Cardiac muscle cell (in vitro differentiated cells and primary cell): ENCODE measurements at regions not wholly inside any gene's neighbourhood (a gene's known extent, or its start where the extent isn't known, plus 50 kb on each side); places are given as distances from the start of the nearest gene placed in this dataset.

Experiments
- DNase-seq, 2 donors: peaks; one replicate each; pipeline versions ENCODE4 v3.0.0 to v3.0.0-alpha.2; 2010 to 2017; ENCODE audit warnings: low read depth in 1 of 2, low spot score in 1 of 2
- H3K27ac ChIP-seq: fragments of 200-600 bp; sonication (generic); 2 replicates; pipeline ENCODE4 v1.5.1; 2016
- H3K27me3 ChIP-seq: fragments of 200-600 bp; sonication (generic); 2 replicates; pipeline ENCODE4 v1.6.0; 2016; ENCODE audit warnings: control low read depth
- H3K36me3 ChIP-seq: fragments of 200-600 bp; sonication (generic); 2 replicates; pipeline ENCODE4 v1.5.1; 2016; ENCODE audit warnings: control low read depth
- H3K4me1 ChIP-seq: fragments of 200-600 bp; sonication (generic); 2 replicates; pipeline ENCODE4 v1.8.1; 2017; ENCODE audit warnings: low read depth, mild to moderate bottlenecking, mixed run types
- H3K4me3 ChIP-seq: fragments of 200-600 bp; sonication (generic); 2 replicates; pipeline ENCODE4 v1.5.1; 2016; ENCODE audit warnings: mild to moderate bottlenecking
- H3K9me3 ChIP-seq: fragments of 200-600 bp; sonication (generic); 2 replicates; pipeline ENCODE4 v1.5.1; 2017; ENCODE audit warnings: low read depth, mild to moderate bottlenecking, control low read depth
- CTCF ChIP-seq: IDR thresholded peaks from 2 replicates; pipeline ENCODE4 v1.5.1; 2012; ENCODE audit warnings: low read depth, mild to moderate bottlenecking, low read length

GRCh38 chr5:175082346-175082745 lies 358.0 kb downstream of the MSX2 start:
- no peak overlapping the region for H3K27ac ChIP-seq
- no peak for DNase-seq
- H3K9me3 ChIP-seq: no peaks in the 10 kb centered on the region
- no peaks in the 10 kb centered on the region for H3K4me1 ChIP-seq
- no peak overlapping the region for H3K4me3 ChIP-seq
- H3K36me3 ChIP-seq: no peaks in the 10 kb centered on the region
- no peak for TF ChIP-seq CTCF
- H3K27me3 ChIP-seq: no peaks in the 10 kb centered on the region

- Histone ChIP-seq H3K9me3 (no peaks in the 10 kb centered on the region), H3K36me3 (no peaks in the 10 kb centered on the region), H3K27ac (no peak overlapping the region), H3K4me3 (no peak overlapping the region), H3K4me1 (no peaks in the 10 kb centered on the region), H3K27me3 (no peaks in the 10 kb centered on the region)
- no peak for DNase-seq
- no peak for TF ChIP-seq CTCF
These were observed 355.3 kb downstream of the MSX2 start for GRCh38 chr5:175079707-175080106.

- H3K4me1 ChIP-seq: no peaks in the 10 kb centered on the region
These were observed 345.9 kb downstream of the MSX2 start for GRCh38 chr5:175070283-175070682.

GRCh38 chr5:175060257-175060656 lies 335.9 kb downstream of the MSX2 start:
- Histone ChIP-seq H3K27me3 (peaks cover 15% of the 10 kb centered on the region), H3K4me1 (peaks cover 4% of the 10 kb centered on the region), H3K9me3 (no peaks in the 10 kb centered on the region), H3K27ac (no peak overlapping the region), H3K36me3 (no peaks in the 10 kb centered on the region), H3K4me3 (no peak overlapping the region)
- TF ChIP-seq CTCF: no peak
- no peak for DNase-seq

More at GRCh38 chr5:175070283-175070682, 345.9 kb downstream of the MSX2 start:
- DNase-seq: no peak
- no peak for TF ChIP-seq CTCF
- Histone ChIP-seq H3K27me3 (no peaks in the 10 kb centered on the region), H3K9me3 (no peaks in the 10 kb centered on the region), H3K36me3 (no peaks in the 10 kb centered on the region), H3K4me3 (no peak overlapping the region), H3K27ac (no peak overlapping the region)

GRCh38 chr5:175059687-175060211 lies 335.4 kb downstream of the MSX2 start:
- Histone ChIP-seq H3K27me3 (peaks cover 15% of the 10 kb centered on the region), H3K36me3 (no peaks in the 10 kb centered on the region), H3K4me1 (peaks cover 4% of the 10 kb centered on the region), H3K27ac (no peak overlapping the region), H3K9me3 (no peaks in the 10 kb centered on the region), H3K4me3 (no peak overlapping the region)
- DNase-seq: peak in 1 of 2 donors; percentile 82
- no peak for TF ChIP-seq CTCF

- no peak for TF ChIP-seq CTCF
- H3K4me3 ChIP-seq: no peak overlapping the region
These were observed 332.4 kb downstream of the MSX2 start for GRCh38 chr5:175056831-175057230.

More at GRCh38 chr5:175056831-175057230, 332.4 kb downstream of the MSX2 start:
- peaks cover 4% of the 10 kb centered on the region for H3K4me1 ChIP-seq
- no peaks in the 10 kb centered on the region for H3K9me3 ChIP-seq
- no peak for DNase-seq
- H3K27ac ChIP-seq: no peak overlapping the region
- H3K36me3 ChIP-seq: no peaks in the 10 kb centered on the region
- peaks cover 15% of the 10 kb centered on the region for H3K27me3 ChIP-seq
